Uterus (tissue), 3 donors: ENCODE measurements at regions not wholly inside any gene's neighbourhood (a gene's known extent, or its start where the extent isn't known, plus 50 kb on each side); places are given as distances from the start of the nearest gene placed in this dataset.

Experiments
- DNase-seq, 2 donors: peaks; one replicate each; pipeline ENCODE4 v3.0.0-alpha.2; 2019 to 2020
- H3K27ac ChIP-seq, 2 donors: fragments of 200-600 bp; sonication (generic); 1 replicate in 1 of 2; 2 replicates in 1 of 2; pipeline ENCODE4 v1.5.1; 2016 to 2018
- H3K27me3 ChIP-seq, 2 donors: fragments of 200-600 bp; sonication (generic); one replicate each; pipeline ENCODE4 v1.5.1; 2018 to 2019; ENCODE audit warnings: control low read depth in 1 of 2
- H3K36me3 ChIP-seq, 2 donors: fragments of 200-600 bp; sonication (generic); one replicate each; pipeline ENCODE4 v1.5.1; 2019; ENCODE audit warnings: control low read depth in 1 of 2
- H3K4me1 ChIP-seq, 2 donors: fragments of 200-600 bp; sonication (generic); one replicate each; pipeline ENCODE4 v1.5.1; 2018 to 2019; ENCODE audit warnings: control low read depth in 1 of 2
- H3K4me3 ChIP-seq, 2 donors: fragments of 200-600 bp; sonication (generic); 1 replicate in 1 of 2; 2 replicates in 1 of 2; pipeline ENCODE4 v1.5.1; 2018 to 2019; ENCODE audit warnings: mild to moderate bottlenecking in 1 of 2
- H3K9me3 ChIP-seq, 2 donors: fragments of 200-600 bp; sonication (generic); one replicate each; pipeline ENCODE4 v1.5.1; 2019; ENCODE audit warnings: control low read depth in 1 of 2
- POLR2A ChIP-seq, 2 donors: fragments of 450-650 bp; IDR thresholded peaks; one replicate each; pipeline ENCODE4 v1.6.1; 2016; ENCODE audit warnings: antibody characterized with exemption in 2 of 2, mild to moderate bottlenecking in 1 of 2, moderate library complexity in 1 of 2
- intact Hi-C: fragments of 100-400 bp; cut with DNase I; formaldehyde crosslinking; loops from one replicate; pipeline ENCODE4 v1.15.1; 2023; ENCODE audit warnings: low total_unique reads
- TF ChIP-seq, protein P1 (sequence below), 4 experiments: fragments of 200-600 bp in 2 of 4; fragments of 450-650 bp in 2 of 4; sonication (generic) in 2 of 4; IDR thresholded peaks; one replicate each; pipeline ENCODE4 v1.5.1; 2016 to 2019; ENCODE audit warnings: antibody characterized with exemption in 4 of 4, mild to moderate bottlenecking in 2 of 4, moderate library complexity in 1 of 4
- donor health status: DM: yes; HTN: yes; CAD: no.

DNA sequence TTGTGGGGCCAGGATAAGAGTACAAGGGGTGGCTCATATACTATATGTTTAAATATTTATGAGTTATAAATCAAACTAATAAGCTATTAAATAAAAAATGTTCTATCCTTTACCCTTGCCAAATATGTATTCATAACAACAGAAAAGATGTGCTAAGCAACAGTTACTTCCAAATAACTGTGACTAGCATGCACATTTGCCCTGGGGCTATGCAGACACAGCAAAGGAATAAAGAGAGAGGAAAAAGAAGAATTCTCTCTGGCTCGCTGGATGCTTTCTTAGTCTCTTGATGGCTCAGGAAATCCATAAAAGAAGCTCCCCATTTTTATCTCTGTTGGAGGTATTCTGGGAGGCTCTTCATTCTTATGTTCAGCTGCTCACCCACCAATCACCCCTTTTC, 182.4 kb upstream of the ATP10B start:
- no peaks in the 10 kb centered on the region for H3K27me3 ChIP-seq
- no peaks in the 10 kb centered on the region for H3K4me1 ChIP-seq
- intact Hi-C loops, result no loop called here
- no peaks in the 10 kb centered on the region for H3K36me3 ChIP-seq
- TF ChIP-seq POLR2A (IDR thresholded peaks at IDR 0.05), result no peak
- TF ChIP-seq, protein P1, sequence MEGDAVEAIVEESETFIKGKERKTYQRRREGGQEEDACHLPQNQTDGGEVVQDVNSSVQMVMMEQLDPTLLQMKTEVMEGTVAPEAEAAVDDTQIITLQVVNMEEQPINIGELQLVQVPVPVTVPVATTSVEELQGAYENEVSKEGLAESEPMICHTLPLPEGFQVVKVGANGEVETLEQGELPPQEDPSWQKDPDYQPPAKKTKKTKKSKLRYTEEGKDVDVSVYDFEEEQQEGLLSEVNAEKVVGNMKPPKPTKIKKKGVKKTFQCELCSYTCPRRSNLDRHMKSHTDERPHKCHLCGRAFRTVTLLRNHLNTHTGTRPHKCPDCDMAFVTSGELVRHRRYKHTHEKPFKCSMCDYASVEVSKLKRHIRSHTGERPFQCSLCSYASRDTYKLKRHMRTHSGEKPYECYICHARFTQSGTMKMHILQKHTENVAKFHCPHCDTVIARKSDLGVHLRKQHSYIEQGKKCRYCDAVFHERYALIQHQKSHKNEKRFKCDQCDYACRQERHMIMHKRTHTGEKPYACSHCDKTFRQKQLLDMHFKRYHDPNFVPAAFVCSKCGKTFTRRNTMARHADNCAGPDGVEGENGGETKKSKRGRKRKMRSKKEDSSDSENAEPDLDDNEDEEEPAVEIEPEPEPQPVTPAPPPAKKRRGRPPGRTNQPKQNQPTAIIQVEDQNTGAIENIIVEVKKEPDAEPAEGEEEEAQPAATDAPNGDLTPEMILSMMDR (IDR thresholded peaks at IDR 0.05), result no peak
- no peak overlapping the region for H3K27ac ChIP-seq
- no peak overlapping the region for H3K4me3 ChIP-seq
- DNase-seq, result no peak
- no peaks in the 10 kb centered on the region for H3K9me3 ChIP-seq

DNA sequence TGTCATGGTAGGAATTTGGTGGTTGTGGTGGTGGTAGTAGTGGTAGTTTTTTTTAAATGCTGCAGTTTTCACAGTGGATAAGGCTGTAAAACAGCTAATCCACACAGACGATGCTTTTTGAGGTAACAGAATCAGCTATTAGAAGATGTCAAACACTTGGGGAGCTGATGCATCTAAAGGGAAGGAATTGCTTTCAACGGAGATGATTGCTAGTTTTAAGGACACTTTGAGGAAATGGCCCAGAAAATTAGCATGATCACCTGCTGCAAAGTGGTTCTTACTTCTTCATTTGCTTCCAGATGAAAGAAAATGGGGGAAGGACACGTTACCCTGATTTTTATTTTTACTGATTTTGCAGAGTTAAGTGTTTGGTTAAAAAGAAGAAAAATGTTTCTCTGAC, 178.2 kb upstream of the ATP10B start:
- H3K36me3 ChIP-seq, result no peaks in the 10 kb centered on the region
- H3K9me3 ChIP-seq, result no peaks in the 10 kb centered on the region
- H3K4me3 ChIP-seq, result no peak overlapping the region
- intact Hi-C loops, result no loop called here
- no peaks in the 10 kb centered on the region for H3K27me3 ChIP-seq
- no peak for DNase-seq
- no peak for TF ChIP-seq POLR2A (IDR thresholded peaks at IDR 0.05)
- TF ChIP-seq, protein P1 (IDR thresholded peaks at IDR 0.05), result no peak
- H3K4me1 ChIP-seq, result no peaks in the 10 kb centered on the region
- H3K27ac ChIP-seq, result no peak overlapping the region

DNA sequence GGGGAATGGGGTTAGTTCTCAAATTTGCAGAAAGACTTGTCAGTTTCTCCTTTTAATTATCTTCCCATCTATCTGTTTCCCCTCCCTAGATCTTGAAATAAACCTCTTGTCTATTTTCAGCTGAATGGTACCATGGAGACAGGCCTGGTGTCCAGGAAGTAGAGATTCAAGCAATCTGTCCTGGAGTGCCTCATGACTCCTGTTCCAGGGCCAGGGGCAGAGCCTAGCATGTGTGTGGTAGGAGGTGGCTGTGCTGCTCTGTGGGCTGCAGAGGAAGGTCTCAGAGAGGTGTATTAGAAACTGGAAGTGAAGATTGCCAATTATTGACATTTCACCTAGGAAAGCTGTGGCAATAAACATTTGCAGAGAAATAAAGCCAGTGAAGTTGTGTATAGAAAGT, 175.8 kb upstream of the ATP10B start:
- Histone ChIP-seq H3K27me3 (no peaks in the 10 kb centered on the region), H3K27ac (no peak overlapping the region), H3K4me3 (no peak overlapping the region), H3K4me1 (no peaks in the 10 kb centered on the region), H3K36me3 (no peaks in the 10 kb centered on the region), H3K9me3 (no peaks in the 10 kb centered on the region)
- TF ChIP-seq, protein P1 (IDR thresholded peaks at IDR 0.05), result no peak
- TF ChIP-seq POLR2A (IDR thresholded peaks at IDR 0.05), result no peak
- no peak for DNase-seq
- intact Hi-C loops, result no loop called here

DNA sequence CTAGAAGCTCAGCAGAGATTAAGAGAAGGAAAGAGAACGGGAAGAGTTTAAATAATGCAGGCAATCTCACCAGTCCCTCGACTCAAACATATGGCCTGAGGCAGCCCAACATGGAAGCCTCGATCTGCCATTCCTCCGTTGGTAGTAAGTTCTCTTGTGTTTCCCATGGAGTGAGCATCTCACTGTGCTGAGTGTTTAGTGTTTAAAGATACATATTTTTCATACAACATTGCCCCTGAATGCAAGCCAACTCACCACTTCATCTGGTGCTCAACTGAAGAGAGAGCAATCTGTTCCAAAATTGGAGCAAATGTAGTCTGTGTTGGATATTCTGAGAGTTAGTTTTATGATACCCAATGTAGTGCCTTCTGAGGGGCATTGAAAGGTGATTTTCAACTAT, 171.5 kb upstream of the ATP10B start:
- Histone ChIP-seq H3K27ac (no peak overlapping the region), H3K4me1 (no peaks in the 10 kb centered on the region), H3K36me3 (no peaks in the 10 kb centered on the region), H3K27me3 (no peaks in the 10 kb centered on the region), H3K9me3 (no peaks in the 10 kb centered on the region), H3K4me3 (no peak overlapping the region)
- no peak for DNase-seq
- no peak for TF ChIP-seq POLR2A (IDR thresholded peaks at IDR 0.05)
- TF ChIP-seq, protein P1 (IDR thresholded peaks at IDR 0.05), result no peak
- intact Hi-C loops, result no loop called here

DNA sequence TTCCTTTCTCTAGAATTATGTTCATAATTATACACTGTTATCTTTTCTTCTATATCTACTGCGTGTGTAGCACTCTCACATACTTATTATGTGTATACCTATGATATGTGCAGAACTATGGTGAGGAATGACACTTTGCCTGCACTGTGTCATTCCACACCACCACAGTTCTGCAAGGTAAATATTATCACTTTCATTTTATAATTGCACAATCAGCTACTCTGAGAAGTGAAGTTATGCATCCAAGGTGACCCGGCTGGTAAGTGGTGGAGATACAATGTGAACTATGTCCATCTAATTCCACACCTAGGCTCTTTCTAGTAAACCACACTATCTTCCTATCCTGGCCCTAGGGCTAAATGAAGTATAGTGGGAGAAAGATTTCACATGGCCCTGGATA, 170.1 kb upstream of the ATP10B start:
- no peak overlapping the region for H3K27ac ChIP-seq
- H3K27me3 ChIP-seq, result no peaks in the 10 kb centered on the region
- H3K36me3 ChIP-seq, result no peaks in the 10 kb centered on the region
- DNase-seq, result no peak
- no peaks in the 10 kb centered on the region for H3K4me1 ChIP-seq
- intact Hi-C loops, result no loop called here
- TF ChIP-seq POLR2A (IDR thresholded peaks at IDR 0.05), result no peak
- H3K4me3 ChIP-seq, result no peak overlapping the region
- H3K9me3 ChIP-seq, result no peaks in the 10 kb centered on the region

DNA sequence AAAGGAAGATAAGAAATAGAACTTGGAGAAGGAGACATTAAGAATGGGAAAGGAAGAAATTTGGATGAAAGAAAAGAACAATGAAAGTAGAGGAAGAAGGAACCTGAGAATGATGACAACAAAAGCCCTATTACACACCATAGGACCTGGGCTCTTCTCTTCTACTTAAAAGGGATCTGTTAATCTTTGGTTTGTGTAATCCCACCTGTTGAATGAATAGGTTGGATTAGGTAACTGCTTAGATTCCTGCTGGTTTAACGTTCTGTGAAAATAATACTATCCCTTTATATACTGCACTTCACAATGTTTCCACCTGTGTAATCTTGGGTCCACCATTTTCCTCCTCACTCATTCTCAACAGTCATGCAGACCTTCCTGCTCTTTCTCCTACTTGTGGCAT, 157.8 kb upstream of the ATP10B start:
- intact Hi-C loops, result no loop called here
- TF ChIP-seq, protein P1 (IDR thresholded peaks at IDR 0.05), result no peak
- TF ChIP-seq POLR2A (IDR thresholded peaks at IDR 0.05), result no peak
- no peaks in the 10 kb centered on the region for H3K36me3 ChIP-seq

More for the DNA sequence above, 157.8 kb upstream of the ATP10B start:
- H3K27ac ChIP-seq, result no peak overlapping the region
- no peak overlapping the region for H3K4me3 ChIP-seq
- no peak for DNase-seq
- no peaks in the 10 kb centered on the region for H3K9me3 ChIP-seq
- H3K27me3 ChIP-seq, result no peaks in the 10 kb centered on the region
- H3K4me1 ChIP-seq, result no peaks in the 10 kb centered on the region
